Endothelial cell (in vitro differentiated cells): ENCODE measurements at regions not wholly inside any gene's neighbourhood (a gene's known extent, or its start where the extent isn't known, plus 50 kb on each side); places are given as distances from the start of the nearest gene placed in this dataset.

ENCODE experiments used
- DNase-seq: peaks from one replicate; pipeline ENCODE4 v3.0.0; 2021; ENCODE audit warnings: low spot score
- H3K27ac Mint-ChIP-seq: one replicate; pipeline ENCODE4 v1.8.0; 2021; ENCODE audit warnings: mixed read lengths, inconsistent platforms; ENCODE audit not compliant: unreplicated experiment
- H3K27me3 Mint-ChIP-seq: one replicate; pipeline ENCODE4 v1.8.0; 2021; ENCODE audit warnings: mild to moderate bottlenecking, moderate library complexity, mixed read lengths, inconsistent platforms; ENCODE audit not compliant: unreplicated experiment
- H3K36me3 Mint-ChIP-seq: one replicate; pipeline ENCODE4 v1.8.0; 2021; ENCODE audit warnings: mild to moderate bottlenecking, low read depth, mixed read lengths, inconsistent platforms; ENCODE audit not compliant: unreplicated experiment
- H3K4me1 Mint-ChIP-seq: one replicate; pipeline ENCODE4 v1.8.0; 2021; ENCODE audit warnings: mild to moderate bottlenecking, mixed read lengths, inconsistent platforms; ENCODE audit not compliant: unreplicated experiment
- H3K4me3 Mint-ChIP-seq: one replicate; pipeline ENCODE4 v1.8.0; 2021; ENCODE audit warnings: mild to moderate bottlenecking, mixed read lengths, inconsistent platforms; ENCODE audit not compliant: unreplicated experiment
- H3K9me3 Mint-ChIP-seq: one replicate; pipeline ENCODE4 v1.8.0; 2021; ENCODE audit warnings: mixed read lengths, inconsistent platforms; ENCODE audit not compliant: unreplicated experiment
- TF ChIP-seq, protein P1 (sequence below): fragments of 200-600 bp; sonication (generic); IDR thresholded peaks from one replicate; pipeline ENCODE4 v1.5.0; 2021; ENCODE audit warnings: antibody characterized with exemption; ENCODE audit not compliant: unreplicated experiment

DNA sequence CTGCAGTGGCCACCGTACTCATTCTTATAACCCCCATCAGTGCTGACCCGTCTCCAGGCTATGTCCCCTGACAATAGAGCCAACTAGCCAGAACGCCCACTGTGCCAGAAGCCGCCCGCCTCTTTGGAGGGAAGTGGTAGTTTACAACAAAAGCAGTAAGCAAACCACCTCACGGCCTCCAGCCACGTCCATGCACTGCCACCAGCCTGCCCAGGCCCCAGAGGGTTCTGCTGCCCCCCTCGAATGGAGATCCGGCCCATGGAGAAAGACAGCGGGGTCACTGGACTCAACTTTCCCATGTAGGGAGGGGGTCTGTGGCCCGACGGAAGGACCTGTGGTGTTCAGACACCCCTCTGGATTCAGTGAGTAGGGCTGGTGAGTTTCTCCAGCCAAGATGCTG is 340.3 kb downstream of the CTTN start:
- Mint-ChIP-seq H3K27me3 (peaks cover 4% of the 10 kb centered on the region), H3K36me3 (peaks cover 4% of the 10 kb centered on the region), H3K9me3 (no peaks in the 10 kb centered on the region), H3K4me3 (no peak overlapping the region), H3K27ac (no peak overlapping the region), H3K4me1 (no peaks in the 10 kb centered on the region)
- TF ChIP-seq, protein P1, sequence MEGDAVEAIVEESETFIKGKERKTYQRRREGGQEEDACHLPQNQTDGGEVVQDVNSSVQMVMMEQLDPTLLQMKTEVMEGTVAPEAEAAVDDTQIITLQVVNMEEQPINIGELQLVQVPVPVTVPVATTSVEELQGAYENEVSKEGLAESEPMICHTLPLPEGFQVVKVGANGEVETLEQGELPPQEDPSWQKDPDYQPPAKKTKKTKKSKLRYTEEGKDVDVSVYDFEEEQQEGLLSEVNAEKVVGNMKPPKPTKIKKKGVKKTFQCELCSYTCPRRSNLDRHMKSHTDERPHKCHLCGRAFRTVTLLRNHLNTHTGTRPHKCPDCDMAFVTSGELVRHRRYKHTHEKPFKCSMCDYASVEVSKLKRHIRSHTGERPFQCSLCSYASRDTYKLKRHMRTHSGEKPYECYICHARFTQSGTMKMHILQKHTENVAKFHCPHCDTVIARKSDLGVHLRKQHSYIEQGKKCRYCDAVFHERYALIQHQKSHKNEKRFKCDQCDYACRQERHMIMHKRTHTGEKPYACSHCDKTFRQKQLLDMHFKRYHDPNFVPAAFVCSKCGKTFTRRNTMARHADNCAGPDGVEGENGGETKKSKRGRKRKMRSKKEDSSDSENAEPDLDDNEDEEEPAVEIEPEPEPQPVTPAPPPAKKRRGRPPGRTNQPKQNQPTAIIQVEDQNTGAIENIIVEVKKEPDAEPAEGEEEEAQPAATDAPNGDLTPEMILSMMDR, result no peak
- DNase-seq, result no peak

- DNase-seq, result no peak
- peaks cover 4% of the 10 kb centered on the region for H3K36me3 Mint-ChIP-seq
- no peak overlapping the region for H3K27ac Mint-ChIP-seq
- H3K4me1 Mint-ChIP-seq, result no peaks in the 10 kb centered on the region
- H3K9me3 Mint-ChIP-seq, result no peaks in the 10 kb centered on the region
- peaks cover 4% of the 10 kb centered on the region for H3K27me3 Mint-ChIP-seq
- TF ChIP-seq, protein P1, result no peak
- no peak overlapping the region for H3K4me3 Mint-ChIP-seq
Observed at GRCh38 chr11:70739091-70739490, 340.8 kb downstream of the CTTN start.

GRCh38 chr11:70739811-70740487 is 341.6 kb downstream of the CTTN start:
- H3K27ac Mint-ChIP-seq, result no peak overlapping the region

DNA sequence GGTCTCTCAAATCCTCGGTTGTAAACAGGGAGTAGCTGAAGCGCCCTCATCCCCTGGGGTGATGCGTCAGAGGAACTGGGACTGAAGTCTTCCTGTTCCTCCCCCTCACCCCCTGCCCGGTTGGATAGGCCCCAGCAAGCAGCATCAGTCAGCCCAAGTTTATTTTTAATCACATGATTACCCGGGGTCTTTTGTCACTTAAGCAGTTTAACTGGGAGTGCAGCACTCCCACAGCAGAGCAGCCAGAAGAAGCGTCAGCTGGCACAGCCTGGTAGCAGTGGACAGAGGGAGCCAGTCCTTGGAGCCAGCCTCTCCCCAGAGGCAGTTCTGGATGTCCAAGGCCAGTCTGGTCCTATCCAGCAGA is 342.1 kb downstream of the CTTN start:
- H3K9me3 Mint-ChIP-seq, result no peaks in the 10 kb centered on the region
- TF ChIP-seq, protein P1, result no peak
- peaks cover 4% of the 10 kb centered on the region for H3K27me3 Mint-ChIP-seq
- no peak overlapping the region for H3K27ac Mint-ChIP-seq
- H3K4me1 Mint-ChIP-seq, result no peaks in the 10 kb centered on the region
- H3K4me3 Mint-ChIP-seq, result no peak overlapping the region
- DNase-seq, result no peak
- H3K36me3 Mint-ChIP-seq, result peaks cover 4% of the 10 kb centered on the region

More at GRCh38 chr11:70739811-70740487, 341.6 kb downstream of the CTTN start:
- Mint-ChIP-seq H3K4me1 (no peaks in the 10 kb centered on the region), H3K27me3 (peaks cover 4% of the 10 kb centered on the region), H3K36me3 (peaks cover 4% of the 10 kb centered on the region), H3K9me3 (no peaks in the 10 kb centered on the region), H3K4me3 (no peak overlapping the region)
- TF ChIP-seq, protein P1, result no peak
- DNase-seq, result no peak

DNA sequence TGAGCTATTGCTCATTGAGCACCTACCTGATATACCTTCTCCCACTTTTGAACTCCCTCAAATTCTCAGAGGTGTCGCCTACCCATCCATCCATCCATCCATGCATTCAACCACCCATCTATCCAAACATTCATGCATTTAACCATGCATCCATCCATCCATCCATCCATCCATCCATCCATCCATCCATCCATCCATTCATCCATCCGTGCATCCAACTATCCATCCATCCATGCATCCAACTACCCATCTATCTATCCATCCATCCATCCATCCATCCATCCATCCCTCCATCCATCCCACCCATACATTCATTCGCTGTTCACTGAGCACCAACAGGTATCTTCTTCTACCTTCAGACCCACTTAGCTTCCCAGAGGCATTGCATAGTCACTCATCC is 342.8 kb downstream of the CTTN start:
- H3K27ac Mint-ChIP-seq, result no peak overlapping the region
- peaks cover 4% of the 10 kb centered on the region for H3K27me3 Mint-ChIP-seq
- DNase-seq, result no peak
- H3K4me3 Mint-ChIP-seq, result peak overlapping the region; percentile 5
- peaks cover 4% of the 10 kb centered on the region for H3K36me3 Mint-ChIP-seq
- H3K4me1 Mint-ChIP-seq, result no peaks in the 10 kb centered on the region
- no peaks in the 10 kb centered on the region for H3K9me3 Mint-ChIP-seq
- TF ChIP-seq, protein P1, result no peak
